Islet precursor cell (in vitro differentiated cells): ENCODE measurements at regions not wholly inside any gene's neighbourhood (a gene's known extent, or its start where the extent isn't known, plus 50 kb on each side); places are given as distances from the start of the nearest gene placed in this dataset.

ENCODE experiments used
- DNase-seq: peaks from one replicate; pipeline ENCODE4 v3.0.0-alpha.2; 2018

- DNase-seq, result no peak
These were observed 1324.8 kb downstream of the TMEM121 start for GRCh38 chr14:106850913-106851825.

DNA sequence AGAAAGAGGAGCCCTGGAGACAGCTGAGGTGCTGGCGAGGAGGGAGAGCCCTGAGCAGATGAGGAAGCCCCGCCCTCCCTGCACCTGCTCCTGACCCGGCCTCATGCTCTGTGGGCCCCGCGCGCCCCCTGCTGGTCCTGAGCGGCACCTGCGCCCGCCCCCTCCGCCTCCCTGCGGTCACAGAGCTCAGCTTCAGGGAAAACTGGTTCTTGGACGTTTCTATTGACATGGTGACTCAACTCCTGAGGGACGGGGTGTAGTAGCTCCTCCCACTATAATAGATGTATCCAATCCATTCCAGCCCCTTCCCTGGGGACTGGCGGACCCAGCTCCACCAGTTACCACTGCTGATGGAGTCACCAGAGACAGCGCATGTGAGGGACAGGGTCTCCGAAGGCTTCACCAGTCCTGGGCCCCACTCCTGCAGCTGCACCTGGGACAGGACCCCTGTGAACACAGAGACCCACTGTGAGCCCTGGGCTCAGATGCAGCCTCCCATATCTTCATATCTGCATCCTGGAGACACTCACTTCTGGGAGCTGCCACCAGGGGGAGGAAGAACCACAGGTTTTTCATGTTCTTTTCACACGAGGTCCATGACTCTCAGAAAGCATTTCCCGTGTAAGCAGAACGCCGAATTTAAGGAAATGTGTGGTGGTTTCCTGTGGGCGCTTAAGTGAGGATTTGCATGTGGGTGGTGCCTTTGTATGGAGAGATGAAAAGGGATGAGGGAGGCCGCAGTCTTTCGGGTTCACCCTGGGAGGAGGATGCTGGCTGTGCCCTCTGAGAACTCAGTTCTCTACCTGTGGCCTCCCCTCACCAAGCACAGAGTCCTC is 1346.4 kb downstream of the TMEM121 start:
- DNase-seq, result no peak

GRCh38 chr14:106874350-106874749 is 1348.0 kb downstream of the TMEM121 start:
- DNase-seq, result no peak

DNA sequence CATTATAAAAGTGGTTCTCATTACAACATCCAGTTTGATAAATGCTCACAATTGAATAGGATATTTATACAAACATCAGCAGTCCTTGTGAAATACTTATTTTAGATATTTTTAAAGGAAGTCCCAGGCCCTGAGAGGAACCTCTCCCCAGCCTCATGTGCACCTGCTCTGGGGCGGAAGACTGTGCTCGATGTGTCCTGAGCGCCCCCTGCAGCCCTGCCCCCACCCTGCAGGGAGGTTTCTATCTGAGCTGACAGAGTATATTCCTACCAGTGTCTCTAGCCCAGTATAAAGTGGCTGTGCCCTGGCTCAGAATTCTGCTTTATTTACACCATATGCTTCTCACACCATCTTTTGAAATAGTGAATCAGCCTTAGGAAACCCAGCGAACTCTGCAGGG is 1349.1 kb downstream of the TMEM121 start:
- no peak for DNase-seq

- no peak for DNase-seq
These were observed 1350.3 kb downstream of the TMEM121 start for GRCh38 chr14:106876711-106877110.

DNA sequence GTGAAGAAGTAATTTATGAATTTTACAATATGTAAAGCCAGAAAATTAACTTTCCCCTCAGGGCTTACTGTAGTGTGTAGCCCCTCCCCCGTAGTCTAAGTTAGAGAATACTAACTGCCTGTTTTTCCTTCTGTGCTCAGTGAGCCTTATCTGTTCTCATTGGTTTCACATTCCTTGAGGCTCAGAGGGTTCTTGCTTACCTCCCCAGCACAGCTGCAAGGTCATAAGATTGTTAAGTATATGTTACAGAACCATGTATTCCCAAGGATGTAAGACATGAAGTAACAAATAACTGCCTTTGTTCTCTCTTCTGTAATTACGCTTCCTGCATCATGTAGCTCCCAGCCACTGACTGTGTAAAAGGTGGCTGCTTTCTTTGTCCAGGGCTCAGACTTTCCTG is 1351.1 kb downstream of the TMEM121 start:
- DNase-seq, result no peak

DNA sequence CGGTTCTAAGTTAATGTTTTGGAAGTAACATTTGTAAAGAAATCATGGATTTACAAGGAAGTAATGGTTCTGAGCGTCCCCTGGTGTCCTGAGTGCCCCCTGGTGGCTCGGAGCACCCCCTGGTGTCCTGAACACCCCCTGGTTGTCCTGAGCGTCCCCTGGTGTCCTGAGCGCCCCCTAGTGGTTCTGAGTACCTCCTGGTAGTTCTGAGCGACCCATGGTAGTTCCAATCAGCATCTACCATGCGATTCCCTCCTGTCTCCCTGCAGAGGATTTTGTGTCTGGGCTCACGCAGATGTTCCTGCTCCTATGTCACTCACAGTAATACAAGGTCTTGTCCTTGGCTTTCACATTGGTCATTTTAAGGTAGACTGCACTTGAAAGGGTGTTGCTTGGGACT is 1352.9 kb downstream of the TMEM121 start:
- no peak for DNase-seq

DNA sequence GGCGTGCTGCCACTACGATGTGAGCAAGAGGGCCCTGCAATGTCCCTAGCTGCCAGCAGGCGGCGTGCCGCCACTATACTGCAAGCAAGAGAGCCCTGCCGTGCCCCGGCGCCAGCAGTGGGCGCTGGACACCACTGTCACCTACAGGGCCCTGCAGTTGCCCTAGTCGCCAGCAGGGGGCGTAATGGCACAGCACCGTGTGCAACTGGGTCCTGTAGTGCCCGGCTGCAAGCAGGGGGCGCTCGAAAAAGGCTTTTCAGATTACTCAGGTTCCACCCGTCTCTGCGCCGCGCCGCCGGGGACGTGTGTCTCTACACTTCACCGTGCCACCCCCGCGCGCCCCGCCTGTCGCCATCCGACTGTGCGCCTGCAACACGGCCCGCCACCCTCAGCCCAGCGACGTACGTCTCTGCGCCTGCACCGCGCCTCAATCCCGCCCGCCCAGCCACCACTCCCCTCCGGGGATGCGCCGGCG is 1356.9 kb downstream of the TMEM121 start:
- no peak for DNase-seq
